ENCODE measurements at regions not wholly inside any gene's neighbourhood (a gene's known extent, or its start where the extent isn't known, plus 50 kb on each side); places are given as distances from the start of the nearest gene placed in this dataset.
A peak's percentile ranks its signal among the peaks of the same experiment; 100 is the strongest.
"Not testable (repeated sequence)": the region's sequence is repeated elsewhere in the genome, so short reads cannot be mapped to it uniquely, and the experiment has no call there.

- no peak for DNase-seq (ENCODE audit: low read depth in 2 of 2)
Observed at GRCh38 chr1:181172082-181172481, 83.6 kb downstream of the IER5 start.

- no peak for DNase-seq (ENCODE audit: low read depth in 2 of 2)
Observed at GRCh38 chr1:181173761-181174447, 85.4 kb downstream of the IER5 start.

GRCh38 chr1:181174861-181175260 lies 86.4 kb downstream of the IER5 start:
- no peak for DNase-seq (ENCODE audit: low read depth in 2 of 2)

GRCh38 chr1:181175356-181175910 lies 86.9 kb downstream of the IER5 start:
- DNase-seq (ENCODE audit: low read depth in 2 of 2) = no peak

- no peak for DNase-seq (ENCODE audit: low read depth in 2 of 2)
Observed at GRCh38 chr1:181175955-181176354, 87.5 kb downstream of the IER5 start.

GRCh38 chr1:181178241-181178879 lies 89.9 kb downstream of the IER5 start:
- DNase-seq (ENCODE audit: low read depth in 2 of 2) = no peak

- DNase-seq (ENCODE audit: low read depth in 2 of 2) = no peak
Observed at GRCh38 chr1:181179279-181179986, 90.9 kb downstream of the IER5 start.

- DNase-seq (ENCODE audit: low read depth in 2 of 2) = peak in 1 of 2 donors; percentile 11
Observed at GRCh38 chr1:181179987-181180365, 91.5 kb downstream of the IER5 start.

GRCh38 chr1:181180407-181181031 lies 92.0 kb downstream of the IER5 start:
- DNase-seq (ENCODE audit: low read depth in 2 of 2) = no peak

GRCh38 chr1:181181792-181182585 lies 93.5 kb downstream of the IER5 start:
- no peak for DNase-seq (ENCODE audit: low read depth in 2 of 2)

GRCh38 chr1:181184621-181185020 lies 96.1 kb downstream of the IER5 start:
- DNase-seq (ENCODE audit: low read depth in 2 of 2) = no peak

GRCh38 chr1:181185461-181185860 lies 97.0 kb downstream of the IER5 start:
- DNase-seq (ENCODE audit: low read depth in 2 of 2) = no peak

- DNase-seq (ENCODE audit: low read depth in 2 of 2) = not testable (repeated sequence)
Observed at GRCh38 chr1:181186133-181186532, 97.6 kb downstream of the IER5 start.

GRCh38 chr1:181187337-181188126 lies 99.0 kb downstream of the IER5 start:
- no peak for DNase-seq (ENCODE audit: low read depth in 2 of 2)

- DNase-seq (ENCODE audit: low read depth in 2 of 2) = no peak
Observed at GRCh38 chr1:181189245-181189644, 100.7 kb downstream of the IER5 start.

- DNase-seq (ENCODE audit: low read depth in 2 of 2) = peak; percentile 26 to 57
Observed at GRCh38 chr1:181189691-181190363, 101.3 kb downstream of the IER5 start.

- no peak for DNase-seq (ENCODE audit: low read depth in 2 of 2)
Observed at GRCh38 chr1:181190364-181191035, 102.0 kb downstream of the IER5 start.

- no peak for DNase-seq (ENCODE audit: low read depth in 2 of 2)
Observed at GRCh38 chr1:181191494-181192040, 103.1 kb downstream of the IER5 start.

- DNase-seq (ENCODE audit: low read depth in 2 of 2) = no peak
Observed at GRCh38 chr1:181192316-181192715, 103.8 kb downstream of the IER5 start.
